AG08395 (cell line): ENCODE measurements at regions not wholly inside any gene's neighbourhood (a gene's known extent, or its start where the extent isn't known, plus 50 kb on each side); places are given as distances from the start of the nearest gene placed in this dataset.
"Not testable (repeated sequence)": the region's sequence is repeated elsewhere in the genome, so short reads cannot be mapped to it uniquely, and the experiment has no call there.

Experiments
- DNase-seq: peaks from one replicate; pipeline ENCODE4 v3.0.0; 2012; ENCODE audit warnings: mixed read lengths, low spot score

DNA sequence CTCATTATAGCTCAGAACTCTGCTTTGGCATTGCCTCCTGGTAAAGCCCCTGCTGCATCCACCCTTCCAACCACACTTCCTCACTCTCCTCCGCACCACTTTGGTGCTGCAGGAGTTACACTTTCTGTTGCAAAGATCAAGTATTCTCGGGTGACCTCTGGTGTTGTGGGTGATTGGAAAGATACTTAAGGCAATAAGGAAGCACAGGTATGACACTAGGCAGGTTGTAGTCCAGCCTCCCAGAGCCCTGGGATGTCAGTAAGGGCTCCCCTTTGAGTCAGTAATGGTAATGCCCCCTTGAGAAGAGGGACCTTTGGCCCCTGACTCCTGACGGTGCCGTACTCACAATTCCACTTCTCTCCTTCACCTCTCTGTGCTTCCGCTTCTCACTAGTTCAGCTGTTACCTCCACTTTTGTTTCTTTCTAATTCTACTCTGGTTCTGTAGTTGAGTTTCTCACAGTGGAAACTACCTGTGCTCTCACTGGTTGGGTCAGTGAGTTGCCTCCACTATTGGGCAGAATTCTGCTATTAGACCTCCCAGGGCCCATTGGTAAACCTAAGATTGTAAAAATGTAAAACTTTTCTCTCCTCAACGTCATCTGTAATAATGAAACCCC, 350.0 kb downstream of the GOLGA6L6 start:
- DNase-seq: not testable (repeated sequence)

DNA sequence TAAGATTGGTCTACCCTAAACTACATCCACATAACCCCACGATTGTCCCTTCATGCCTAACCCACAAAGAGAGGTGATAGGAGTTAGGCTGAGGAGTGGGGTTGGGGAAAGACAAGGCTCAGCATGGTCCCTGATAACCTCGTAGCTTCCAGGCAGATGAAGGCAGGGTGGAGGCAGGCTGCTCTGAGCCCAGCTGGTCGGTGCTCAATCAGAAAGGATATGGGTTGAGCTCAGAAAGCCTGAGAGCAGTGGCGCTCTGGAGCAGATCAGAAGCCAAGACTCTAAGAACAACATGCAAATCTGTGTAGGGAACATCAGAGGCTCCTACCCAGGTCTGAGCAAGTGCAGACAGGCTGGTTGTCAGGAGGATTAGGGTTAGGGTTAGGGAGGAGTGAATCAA, 353.0 kb downstream of the GOLGA6L6 start:
- DNase-seq: not testable (repeated sequence)

DNA sequence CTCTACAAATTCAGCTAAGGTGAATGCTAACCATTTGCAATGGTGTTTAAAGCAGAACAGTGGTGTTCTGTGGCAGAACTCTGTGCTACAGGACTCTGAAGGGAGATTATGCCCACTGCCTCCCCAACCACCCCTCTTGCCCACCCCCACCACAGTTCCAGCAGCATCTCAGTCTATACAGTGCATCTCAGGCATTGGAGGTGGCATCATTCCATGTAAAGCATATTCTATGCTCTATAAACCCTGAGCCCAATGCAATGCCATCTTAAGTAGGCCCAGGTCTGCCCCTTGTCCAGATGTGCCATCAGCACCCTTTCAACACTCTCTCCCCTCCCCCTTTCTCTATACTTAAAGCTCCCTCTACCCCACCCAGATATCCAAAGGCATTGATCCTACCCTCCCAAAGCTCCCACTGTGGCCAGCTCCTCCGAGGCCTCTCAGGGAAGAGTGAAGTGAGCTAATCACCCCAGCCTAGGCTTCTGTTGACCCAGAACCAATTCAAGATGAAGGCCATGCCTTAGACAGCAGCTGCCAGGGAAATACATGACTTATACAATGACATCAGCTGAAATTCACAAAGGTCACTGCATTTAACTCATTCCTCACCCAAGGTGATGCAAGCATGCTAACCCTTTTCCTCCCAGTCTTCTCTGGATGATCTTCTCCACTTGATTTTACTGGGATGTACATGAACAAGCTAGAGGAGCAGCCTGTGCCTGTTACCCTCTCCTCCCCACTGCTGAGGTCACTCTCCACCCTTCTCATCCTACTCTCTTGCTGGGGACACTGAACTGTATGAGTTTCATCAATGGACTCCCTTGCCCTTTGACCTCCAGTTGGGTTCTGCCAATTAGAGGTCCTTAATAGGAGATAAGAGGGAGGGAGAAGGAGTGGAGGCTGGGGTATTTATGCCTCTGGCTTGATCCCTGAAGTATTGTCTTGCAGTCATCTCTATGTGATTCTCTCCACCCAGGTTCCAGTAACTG, 353.9 kb downstream of the GOLGA6L6 start:
- DNase-seq: not testable (repeated sequence)

DNA sequence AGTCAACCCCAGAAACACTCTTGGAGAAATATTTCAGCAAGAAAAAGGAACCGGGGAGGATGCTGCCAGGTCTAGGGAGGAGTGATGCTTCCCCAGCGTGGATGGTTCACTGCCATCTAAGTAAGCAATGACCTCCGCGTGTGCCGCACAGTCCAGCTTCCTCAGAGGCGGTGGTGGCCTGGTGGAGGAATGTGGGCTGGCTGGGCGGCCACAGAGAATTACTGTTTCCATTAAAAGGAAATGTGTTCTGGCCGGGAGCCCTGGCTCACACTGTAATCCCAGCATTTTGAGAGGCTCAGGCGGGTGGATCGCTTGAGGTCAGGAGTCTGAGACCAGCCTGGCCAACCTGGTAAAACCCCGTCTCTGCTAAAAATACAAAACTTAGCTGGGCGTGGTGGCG, 356.7 kb downstream of the GOLGA6L6 start:
- not testable (repeated sequence) for DNase-seq

DNA sequence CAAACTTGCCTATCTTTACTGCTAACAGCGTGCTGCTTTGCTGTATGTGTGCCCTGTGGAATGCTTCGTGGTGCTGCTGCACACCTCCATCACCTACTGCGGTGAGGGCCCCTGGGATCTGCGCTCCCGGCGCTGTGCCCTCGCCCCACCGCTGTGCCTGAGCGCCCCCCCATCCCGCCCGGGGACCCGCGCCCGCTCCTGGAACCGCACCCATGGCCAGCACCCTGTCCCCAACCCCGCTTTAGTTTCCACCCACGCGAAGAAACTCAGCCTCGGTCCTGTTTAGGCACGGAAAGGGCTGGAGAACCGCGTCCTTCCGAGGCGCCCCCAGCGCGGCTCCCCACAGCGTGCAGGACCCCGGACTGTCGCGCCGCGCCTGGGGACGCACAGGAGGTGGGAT, 373.4 kb downstream of the GOLGA6L6 start:
- DNase-seq: not testable (repeated sequence)

DNA sequence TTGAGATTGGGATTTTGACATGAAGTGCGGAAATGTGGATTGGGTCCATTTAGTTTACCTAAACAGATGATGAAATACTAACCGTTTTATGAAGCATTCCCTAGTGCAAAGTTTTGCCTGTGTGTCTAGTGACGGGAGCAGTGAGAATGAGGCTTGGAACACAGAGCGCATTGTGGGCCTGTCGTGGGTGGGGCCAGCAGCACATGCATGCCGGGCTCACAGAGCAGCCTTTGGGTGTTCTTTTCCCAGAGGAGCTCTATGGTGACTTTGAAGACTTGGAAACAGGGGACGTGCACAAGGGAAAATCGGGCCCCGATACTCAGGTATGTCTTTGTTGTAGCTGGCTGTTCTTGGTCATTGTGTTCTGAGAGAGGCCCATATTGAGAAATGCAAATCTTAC, 388.1 kb downstream of the GOLGA6L6 start:
- not testable (repeated sequence) for DNase-seq

DNA sequence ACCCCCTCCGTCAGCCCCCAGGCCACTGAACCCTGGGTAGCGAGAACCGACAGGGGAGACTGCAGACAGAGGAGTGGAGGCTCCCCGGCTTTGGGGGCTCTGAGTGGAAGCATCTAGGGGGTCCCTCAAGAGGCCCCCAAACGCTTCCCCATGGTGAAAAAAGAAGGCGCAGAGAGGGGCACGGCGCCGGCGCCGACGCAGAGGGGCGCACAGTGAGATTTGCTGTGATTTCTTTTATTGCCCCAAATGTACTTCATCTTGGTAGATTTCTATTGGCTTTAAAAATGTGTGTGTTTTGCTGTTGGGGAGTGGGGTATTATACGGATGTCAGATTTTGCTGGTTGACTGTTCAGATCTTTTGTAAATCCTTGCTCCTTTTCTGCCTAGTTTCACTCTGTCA, 392.9 kb downstream of the GOLGA6L6 start:
- not testable (repeated sequence) for DNase-seq

DNA sequence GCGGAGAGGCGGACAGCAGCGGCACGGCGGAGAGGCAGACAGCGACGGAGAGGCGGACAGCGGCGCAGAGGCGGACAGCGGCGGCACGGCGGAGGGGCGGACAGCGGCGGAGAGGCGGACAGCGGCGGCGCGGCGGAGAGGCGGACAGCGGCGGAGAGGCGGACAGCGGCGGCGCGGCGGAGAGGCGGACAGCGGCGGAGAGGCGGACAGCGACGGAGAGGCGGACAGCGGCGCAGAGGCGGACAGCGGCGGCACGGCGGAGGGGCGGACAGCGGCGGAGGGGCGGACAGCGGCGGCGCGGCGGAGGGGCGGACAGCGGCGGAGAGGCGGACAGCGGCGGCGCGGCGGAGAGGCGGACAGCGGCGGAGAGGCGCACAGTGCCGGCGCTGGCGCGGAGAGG, 393.6 kb downstream of the GOLGA6L6 start:
- DNase-seq: not testable (repeated sequence)

DNA sequence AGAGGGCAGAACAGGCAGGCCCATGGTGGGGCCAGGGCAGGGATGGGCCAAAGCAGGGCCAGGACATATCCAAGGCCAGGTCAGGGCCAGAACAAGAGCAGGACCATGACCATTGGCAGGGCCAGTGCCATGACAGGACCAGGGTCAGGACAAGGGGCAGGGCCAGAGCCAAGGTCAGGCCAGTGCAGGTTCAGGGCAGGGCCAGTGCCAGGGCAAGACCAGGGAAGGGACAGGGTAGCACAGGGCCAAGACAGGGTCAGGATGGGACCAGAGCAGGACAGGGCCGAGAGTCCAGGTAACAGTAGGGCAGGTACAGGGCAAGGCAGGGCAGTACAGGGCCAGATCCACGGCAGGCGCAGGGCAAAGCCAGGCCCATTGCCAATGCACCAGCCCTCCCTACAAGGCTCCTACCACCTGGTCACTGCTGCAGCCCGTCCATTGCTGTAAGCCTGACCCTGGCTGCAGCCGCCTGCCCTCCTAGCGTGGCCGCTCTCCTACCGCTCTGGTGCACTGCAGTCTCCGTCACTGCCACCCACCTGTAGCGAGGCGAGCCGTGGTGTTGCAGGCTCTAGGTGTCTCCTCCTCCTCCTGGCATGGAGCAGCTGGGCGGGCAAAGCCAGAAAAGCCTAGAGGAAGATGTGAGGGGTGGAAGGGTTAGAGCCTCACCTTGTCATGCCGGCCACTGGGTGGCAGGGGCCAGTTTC, 397.1 kb downstream of the GOLGA6L6 start:
- not testable (repeated sequence) for DNase-seq

DNA sequence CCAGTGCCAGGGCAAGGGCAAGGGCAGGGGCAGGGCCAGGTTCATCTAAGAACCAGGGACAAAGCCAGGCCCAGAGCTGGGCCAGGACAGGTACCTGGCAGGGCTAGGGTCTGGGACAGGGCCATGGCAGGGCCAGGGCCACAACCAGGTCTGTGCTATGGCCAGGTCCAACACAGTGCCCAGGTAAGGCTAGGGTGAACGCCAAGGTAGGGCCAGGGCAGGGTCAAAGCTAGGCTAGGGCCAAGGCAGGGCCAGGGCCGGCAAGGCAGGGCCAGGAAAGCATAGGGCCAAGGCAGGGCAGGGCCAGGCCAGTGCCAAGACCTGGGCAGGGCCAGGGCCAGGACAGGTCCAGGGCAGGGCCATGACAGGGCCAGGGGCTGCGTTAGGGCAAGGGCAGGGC, 398.7 kb downstream of the GOLGA6L6 start:
- DNase-seq: not testable (repeated sequence)

DNA sequence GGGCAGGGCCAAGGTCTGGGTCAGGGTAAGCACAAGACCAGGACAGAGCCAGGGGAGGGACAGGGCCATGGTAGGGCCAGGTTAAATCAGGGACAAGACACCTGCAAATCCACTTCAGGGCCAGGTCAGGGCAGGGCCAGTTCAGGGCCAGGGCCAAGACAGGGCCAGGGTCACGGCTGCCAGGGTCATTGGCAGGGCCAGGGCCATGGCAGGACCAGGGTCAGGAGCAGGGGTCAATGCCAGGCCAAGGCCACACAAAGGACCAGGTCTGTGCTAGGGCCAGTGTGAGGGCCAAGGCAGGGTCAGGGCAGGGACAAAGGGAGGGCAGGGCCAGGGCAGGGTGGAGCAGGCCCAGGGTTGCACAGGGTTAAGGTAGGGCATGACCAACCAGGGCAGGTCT, 399.2 kb downstream of the GOLGA6L6 start:
- DNase-seq: not testable (repeated sequence)

DNA sequence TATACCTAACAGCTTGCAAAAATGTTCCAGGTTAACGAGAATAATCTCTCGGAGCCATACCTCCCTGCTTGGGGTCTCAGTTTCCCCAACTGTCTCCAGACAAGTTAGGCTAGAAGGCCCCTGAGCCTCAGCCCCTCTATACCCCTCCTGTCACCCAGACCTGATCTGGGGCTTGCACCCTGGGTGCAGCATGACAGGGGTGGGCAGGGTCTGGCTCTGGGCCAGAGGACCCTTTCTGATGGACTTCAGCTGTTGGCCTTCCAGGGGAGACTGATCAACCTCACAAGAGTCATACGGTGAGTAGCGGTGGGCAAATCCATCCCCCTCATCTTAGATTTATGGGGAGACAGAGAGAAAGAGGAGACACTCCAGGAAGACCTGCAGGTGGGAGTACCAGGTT, 416.9 kb downstream of the GOLGA6L6 start:
- DNase-seq: not testable (repeated sequence)

DNA sequence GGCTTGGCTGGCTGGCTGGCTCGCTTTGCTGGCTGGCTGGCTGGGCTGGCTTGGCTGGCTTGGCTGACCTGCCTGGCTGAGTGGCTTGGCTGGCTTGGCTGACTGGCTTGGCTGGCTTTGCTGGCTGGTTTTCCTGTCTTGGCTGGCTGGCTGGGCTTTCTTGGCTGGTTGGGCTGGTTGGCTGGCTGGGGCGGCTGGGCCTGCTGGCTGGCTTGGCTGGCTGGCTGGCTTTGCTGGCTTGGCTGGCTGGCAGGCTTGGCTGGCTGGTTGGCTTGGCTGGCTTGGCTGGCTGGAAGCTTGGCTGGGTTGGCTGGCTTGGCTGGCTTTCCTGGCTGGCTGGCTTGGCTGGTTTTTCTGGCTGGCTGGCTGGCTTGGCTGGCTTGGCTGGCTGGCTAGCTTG, 435.6 kb downstream of the GOLGA6L6 start:
- peak; percentile 0 for DNase-seq

DNA sequence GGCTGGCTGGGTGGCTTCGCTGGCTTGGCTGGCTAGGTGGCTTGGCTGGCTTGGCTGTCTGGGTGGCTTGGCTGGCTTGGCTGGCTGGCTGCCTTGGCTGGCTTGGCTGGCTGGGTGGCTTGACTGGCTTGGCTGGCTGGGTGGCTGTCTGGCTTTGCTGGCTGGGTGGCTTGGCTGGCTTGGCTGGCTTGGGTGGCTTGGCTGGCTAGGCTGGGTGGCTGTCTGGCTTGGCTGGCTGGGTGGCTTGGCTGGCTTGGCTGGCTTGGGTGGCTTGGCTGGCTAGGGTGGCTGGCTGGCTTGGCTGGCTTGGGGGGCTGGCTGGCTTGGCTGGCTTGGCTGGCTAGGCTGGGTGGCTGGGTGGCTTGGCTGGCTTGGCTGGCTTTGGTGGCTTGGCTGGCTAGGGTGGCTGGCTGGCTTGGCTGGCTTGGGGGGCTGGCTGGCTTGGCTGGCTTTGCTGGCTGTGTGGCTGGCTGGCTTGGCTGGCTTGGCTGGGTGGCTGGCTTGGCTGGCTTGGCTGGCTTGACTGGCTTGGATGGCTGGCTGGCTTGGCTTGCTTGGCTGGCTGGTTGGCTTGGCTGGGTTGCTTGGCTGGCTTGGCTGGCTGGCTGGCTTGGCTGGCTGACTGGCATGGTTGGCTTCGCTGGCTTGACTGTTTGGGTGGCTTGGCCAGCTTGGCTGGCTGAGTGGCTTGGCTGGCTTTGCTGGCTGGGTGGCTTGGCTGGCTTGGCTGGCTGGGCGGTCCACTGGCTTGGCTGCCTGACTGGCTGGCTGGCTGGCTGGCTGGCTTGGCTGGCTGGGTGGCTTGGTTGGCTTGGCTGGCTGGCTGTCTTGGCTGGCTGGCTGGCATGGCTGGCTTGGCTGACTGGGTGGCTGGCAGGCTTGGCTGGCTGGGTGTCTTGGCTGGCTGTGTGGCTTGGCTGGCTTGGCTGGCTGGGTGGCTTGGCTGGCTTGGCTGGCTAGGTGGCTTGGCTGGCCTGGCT, 436.3 kb downstream of the GOLGA6L6 start:
- not testable (repeated sequence) for DNase-seq

DNA sequence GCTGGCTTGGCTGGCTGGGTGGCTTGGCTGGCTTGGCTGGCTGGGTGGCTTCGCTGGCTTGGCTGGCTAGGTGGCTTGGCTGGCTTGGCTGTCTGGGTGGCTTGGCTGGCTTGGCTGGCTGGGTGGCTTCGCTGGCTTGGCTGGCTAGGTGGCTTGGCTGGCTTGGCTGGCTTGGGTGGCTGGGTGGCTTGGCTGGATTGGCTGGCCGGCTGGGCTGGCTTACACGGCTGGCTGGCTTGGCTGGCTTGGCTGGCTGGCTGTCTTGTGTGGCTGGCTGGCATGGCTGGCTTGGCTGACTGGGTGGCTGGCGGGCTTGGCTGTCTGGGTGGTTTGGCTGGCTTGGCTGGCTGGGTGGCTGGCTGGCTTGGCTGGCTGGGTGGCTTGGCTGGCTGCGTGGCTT, 437.0 kb downstream of the GOLGA6L6 start:
- not testable (repeated sequence) for DNase-seq

DNA sequence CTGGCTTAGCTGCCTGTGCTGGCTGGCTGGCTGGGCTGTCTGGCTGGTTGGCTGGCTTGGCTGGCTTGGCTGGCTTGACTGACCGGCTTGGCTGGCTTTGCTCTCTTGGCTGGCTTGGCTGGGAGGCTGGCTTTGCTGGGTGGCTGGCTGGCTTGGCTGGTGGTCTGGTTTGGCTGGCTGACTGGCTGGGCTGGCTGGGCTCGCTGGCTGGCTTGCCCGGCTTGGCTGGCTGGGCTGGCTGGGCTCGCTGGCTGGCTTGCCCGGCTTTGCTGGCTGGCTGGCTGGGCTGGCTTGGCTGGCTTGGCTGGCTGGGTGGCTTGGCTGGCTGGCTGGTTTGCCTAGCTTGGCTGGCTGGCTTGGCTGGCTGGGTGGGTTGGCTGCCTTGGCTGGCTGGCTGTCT, 438.7 kb downstream of the GOLGA6L6 start:
- not testable (repeated sequence) for DNase-seq

DNA sequence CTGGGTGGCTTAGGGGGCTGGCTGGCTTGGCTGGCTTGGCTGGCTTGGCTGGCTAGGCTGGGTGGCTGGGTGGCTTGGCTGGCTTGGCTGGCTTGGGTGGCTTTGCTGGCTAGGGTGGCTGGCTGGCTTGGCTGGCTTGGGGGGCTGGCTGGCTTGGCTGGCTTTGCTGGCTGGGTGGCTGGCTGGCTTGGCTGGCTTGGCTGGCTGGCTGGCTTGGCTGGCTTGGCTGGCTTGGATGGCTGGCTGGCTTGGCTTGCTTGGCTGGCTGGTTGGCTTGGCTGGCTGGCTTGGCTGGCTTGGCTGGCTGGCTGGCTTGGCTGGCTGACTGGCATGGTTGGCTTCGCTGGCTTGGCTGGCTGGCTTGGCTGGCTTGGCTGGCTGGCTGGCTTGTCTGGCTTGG, 439.4 kb downstream of the GOLGA6L6 start:
- DNase-seq: not testable (repeated sequence)

DNA sequence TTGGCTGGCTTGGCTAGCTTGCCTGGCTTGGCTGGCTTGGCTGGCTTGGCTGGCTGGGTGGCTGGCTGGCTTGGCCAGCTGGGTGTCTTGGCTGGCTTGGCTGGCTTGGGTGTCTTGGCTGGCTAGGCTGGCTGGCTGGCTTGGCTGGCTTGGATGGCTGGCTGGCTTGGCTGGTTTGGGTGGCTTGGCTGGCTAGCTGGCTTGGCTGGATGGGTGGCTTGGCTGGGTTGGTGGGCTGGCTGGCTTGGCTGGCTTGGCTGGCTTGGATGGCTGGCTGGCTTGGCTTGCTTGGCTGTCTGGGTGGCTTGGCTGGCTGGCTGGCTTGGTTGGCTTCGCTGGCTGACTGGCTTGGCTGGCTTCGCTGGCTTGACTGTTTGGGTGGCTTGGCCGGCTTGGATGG, 440.3 kb downstream of the GOLGA6L6 start:
- not testable (repeated sequence) for DNase-seq

DNA sequence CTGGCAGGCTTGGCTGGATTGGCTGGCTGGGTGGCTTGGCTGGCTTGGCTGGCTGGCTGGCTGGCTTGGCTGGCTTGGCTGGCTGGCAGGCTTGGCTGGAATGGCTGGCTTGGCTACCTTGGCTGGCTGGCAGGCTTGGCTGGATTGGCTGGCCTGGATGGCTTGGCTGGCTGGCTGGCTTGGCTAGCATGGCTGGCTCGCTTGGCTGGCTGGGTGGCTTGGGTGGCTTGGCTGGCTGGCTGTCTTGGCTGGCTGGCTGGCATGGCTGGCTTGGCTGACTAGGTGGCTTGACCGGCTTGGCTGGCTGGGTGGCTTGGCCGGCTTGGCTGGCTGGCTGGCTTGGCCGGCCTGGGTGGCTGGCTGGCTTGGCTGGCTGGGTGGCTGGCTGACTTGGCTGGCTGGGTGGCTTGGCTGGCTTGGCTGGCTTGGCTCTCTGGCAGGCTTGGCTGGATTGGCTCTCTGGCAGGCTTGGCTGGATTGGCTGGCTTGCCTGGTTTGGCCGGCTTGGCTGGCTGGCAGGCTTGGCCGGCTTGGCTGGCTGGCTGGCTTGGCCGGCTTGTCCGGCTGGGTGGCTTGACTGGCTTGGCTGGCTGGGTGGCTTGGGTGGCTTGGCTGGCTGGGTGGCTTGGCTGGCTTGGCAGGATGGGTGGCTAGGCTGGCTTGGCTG, 440.9 kb downstream of the GOLGA6L6 start:
- not testable (repeated sequence) for DNase-seq

DNA sequence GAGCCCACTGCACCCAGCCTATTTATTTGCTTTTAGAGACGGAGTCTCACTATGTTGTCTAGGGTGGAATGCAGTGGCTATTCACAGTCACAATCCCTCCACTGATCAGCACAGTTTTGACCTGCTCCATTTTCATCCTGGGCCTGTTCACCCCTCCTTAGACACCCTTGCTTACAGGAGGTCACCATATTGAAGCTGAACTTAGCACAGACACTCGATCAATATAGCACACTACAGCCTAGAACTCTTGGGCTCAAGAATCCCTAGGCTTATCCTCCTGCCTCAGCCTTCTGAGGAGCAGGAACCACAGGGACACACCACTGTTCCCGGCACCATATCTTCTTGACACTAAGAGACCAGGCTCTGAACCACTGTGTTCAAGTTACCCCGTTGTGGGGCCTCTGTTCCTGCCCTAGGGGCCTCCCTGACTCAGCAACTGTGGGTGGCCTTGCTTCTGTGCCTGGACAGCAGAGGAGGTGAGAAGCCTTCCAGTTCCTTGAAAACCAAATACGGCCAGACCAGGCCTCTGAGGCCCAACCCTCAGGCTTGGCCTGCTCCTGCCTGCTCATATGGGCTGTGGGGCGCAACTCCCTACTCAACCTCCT, 445.8 kb downstream of the GOLGA6L6 start:
- DNase-seq: not testable (repeated sequence)
